ENCODE measurements at regions not wholly inside any gene's neighbourhood (a gene's known extent, or its start where the extent isn't known, plus 50 kb on each side); places are given as distances from the start of the nearest gene placed in this dataset.

DNA sequence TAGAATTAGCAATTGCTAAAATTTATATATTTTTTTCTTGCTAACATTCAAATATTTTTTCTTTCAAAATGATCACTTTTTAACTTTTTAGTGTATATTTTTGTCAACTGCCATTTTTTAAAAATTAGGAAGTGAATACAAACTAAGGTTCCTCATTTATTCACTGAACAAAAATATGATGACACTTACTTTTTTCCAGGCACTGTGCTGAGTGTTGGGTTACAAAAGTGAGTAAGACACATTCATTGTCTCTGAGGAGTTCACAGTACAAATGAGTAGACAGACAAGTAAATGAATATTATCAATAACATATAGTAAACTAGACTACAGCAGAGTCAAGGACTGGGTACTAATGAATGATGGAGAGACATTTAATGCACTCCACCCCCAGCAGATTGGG lies 543.5 kb downstream of the PDHA2 start:
- DNase-seq (no peak), ATAC-seq (no peak)
- H3K4me1 ChIP-seq, result no peaks in the 10 kb centered on the region
- H3K9me3 ChIP-seq, result no peaks in the 10 kb centered on the region
- H3K4me3 ChIP-seq, result no peak overlapping the region
- H3K36me3 ChIP-seq, result no peaks in the 10 kb centered on the region
- no peaks in the 10 kb centered on the region for H3K27me3 ChIP-seq
- H3K27ac ChIP-seq, result no peak overlapping the region
- in situ Hi-C loops (cut with MboI; ENCODE audit: low sequenced_read_pairs in 4 of 4) (no loop called here), intact Hi-C loops (cut with DNase I; ENCODE audit: low total_unique reads) (no loop called here)
- no peak for TF ChIP-seq POLR2A (IDR thresholded peaks at IDR 0.05)
- TF ChIP-seq, protein P1, sequence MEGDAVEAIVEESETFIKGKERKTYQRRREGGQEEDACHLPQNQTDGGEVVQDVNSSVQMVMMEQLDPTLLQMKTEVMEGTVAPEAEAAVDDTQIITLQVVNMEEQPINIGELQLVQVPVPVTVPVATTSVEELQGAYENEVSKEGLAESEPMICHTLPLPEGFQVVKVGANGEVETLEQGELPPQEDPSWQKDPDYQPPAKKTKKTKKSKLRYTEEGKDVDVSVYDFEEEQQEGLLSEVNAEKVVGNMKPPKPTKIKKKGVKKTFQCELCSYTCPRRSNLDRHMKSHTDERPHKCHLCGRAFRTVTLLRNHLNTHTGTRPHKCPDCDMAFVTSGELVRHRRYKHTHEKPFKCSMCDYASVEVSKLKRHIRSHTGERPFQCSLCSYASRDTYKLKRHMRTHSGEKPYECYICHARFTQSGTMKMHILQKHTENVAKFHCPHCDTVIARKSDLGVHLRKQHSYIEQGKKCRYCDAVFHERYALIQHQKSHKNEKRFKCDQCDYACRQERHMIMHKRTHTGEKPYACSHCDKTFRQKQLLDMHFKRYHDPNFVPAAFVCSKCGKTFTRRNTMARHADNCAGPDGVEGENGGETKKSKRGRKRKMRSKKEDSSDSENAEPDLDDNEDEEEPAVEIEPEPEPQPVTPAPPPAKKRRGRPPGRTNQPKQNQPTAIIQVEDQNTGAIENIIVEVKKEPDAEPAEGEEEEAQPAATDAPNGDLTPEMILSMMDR (IDR thresholded peaks at IDR 0.05 in 4 of 5, conservative IDR thresholded peaks at IDR 0.05 in 1 of 5), result no peak

DNA sequence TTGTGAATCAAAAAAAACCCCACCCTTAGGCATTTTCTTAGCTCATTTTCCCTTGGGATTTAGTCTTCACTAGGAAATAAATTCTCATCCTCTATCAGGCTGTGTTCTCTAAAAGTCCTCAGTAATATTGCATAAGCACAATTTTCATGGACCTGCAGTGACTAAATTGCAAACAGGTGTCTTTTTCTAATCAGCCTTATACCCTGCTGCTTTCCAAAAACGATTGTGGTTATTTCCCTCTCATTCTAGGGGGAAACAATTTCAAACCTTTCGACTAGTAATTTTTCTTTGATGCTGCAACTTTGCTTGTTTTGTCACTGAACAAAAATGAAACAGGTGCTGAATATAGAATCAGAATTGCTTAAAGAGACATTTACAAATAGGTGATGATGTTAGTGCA lies 549.9 kb downstream of the PDHA2 start:
- ATAC-seq (no peak), DNase-seq (no peak)
- no peaks in the 10 kb centered on the region for H3K9me3 ChIP-seq
- TF ChIP-seq, protein P1 (IDR thresholded peaks at IDR 0.05 in 4 of 5, conservative IDR thresholded peaks at IDR 0.05 in 1 of 5), result no peak
- TF ChIP-seq POLR2A (IDR thresholded peaks at IDR 0.05), result no peak
- no peaks in the 10 kb centered on the region for H3K36me3 ChIP-seq
- in situ Hi-C loops (cut with MboI; ENCODE audit: low sequenced_read_pairs in 4 of 4), result no loop called here
- no peaks in the 10 kb centered on the region for H3K4me1 ChIP-seq
- no peak overlapping the region for H3K27ac ChIP-seq
- intact Hi-C loops (cut with DNase I; ENCODE audit: low total_unique reads), result no loop called here
- H3K27me3 ChIP-seq, result no peaks in the 10 kb centered on the region
- H3K4me3 ChIP-seq, result no peak overlapping the region

DNA sequence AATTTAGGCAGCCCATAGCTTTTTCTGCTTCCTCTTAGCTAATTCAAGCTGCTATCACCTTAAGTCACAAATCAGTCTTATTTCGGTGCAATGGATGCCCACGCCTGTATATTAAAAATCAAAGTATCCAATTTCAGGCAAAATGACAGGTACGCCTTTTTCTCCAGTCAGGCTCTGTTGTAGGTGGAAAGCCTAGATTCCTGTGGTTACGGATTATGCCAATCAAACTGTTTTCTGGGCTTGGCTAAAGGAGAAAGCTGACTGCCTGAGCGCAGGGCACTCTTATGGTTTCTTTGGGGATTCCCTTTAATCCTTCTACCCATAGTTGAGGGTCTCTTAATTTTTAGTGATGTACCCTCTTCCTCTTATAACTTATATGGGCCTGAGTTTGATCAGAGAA lies 550.5 kb downstream of the PDHA2 start:
- H3K27me3 ChIP-seq, result no peaks in the 10 kb centered on the region
- no peak overlapping the region for H3K4me3 ChIP-seq
- TF ChIP-seq, protein P1 (IDR thresholded peaks at IDR 0.05 in 4 of 5, conservative IDR thresholded peaks at IDR 0.05 in 1 of 5), result no peak
- no peak for TF ChIP-seq POLR2A (IDR thresholded peaks at IDR 0.05)
- no peaks in the 10 kb centered on the region for H3K36me3 ChIP-seq
- no peak overlapping the region for H3K27ac ChIP-seq
- no peaks in the 10 kb centered on the region for H3K9me3 ChIP-seq
- ATAC-seq (no peak), DNase-seq (no peak)
- in situ Hi-C loops (cut with MboI; ENCODE audit: low sequenced_read_pairs in 4 of 4) (no loop called here), intact Hi-C loops (cut with DNase I; ENCODE audit: low total_unique reads) (no loop called here)
- no peaks in the 10 kb centered on the region for H3K4me1 ChIP-seq

DNA sequence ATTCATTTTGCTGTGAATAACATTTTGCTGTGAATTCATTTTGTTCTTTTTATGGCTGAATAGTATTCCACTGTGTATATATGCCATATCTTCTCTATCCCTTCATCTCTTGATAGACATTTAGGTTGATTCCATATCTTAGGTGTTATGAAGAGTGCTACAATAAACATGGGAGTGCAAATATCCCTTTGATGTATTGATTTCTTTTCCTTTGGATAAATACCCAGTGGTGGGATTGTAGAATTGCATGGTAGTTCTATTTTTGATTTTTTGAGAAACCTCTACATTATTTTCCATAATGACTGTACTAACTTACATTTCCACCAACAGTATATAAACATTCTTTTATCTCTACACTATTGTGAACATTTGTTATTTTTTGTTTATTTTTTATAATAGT lies 555.9 kb downstream of the PDHA2 start:
- ATAC-seq (no peak), DNase-seq (no peak)
- intact Hi-C loops (cut with DNase I; ENCODE audit: low total_unique reads) (no loop called here), in situ Hi-C loops (cut with MboI; ENCODE audit: low sequenced_read_pairs in 4 of 4) (no loop called here)
- H3K36me3 ChIP-seq, result no peaks in the 10 kb centered on the region
- H3K4me3 ChIP-seq, result no peak overlapping the region
- no peaks in the 10 kb centered on the region for H3K4me1 ChIP-seq
- H3K27me3 ChIP-seq, result no peaks in the 10 kb centered on the region
- TF ChIP-seq, protein P1 (IDR thresholded peaks at IDR 0.05 in 4 of 5, conservative IDR thresholded peaks at IDR 0.05 in 1 of 5), result no peak
- TF ChIP-seq POLR2A (IDR thresholded peaks at IDR 0.05), result no peak
- H3K27ac ChIP-seq, result no peak overlapping the region
- no peaks in the 10 kb centered on the region for H3K9me3 ChIP-seq

DNA sequence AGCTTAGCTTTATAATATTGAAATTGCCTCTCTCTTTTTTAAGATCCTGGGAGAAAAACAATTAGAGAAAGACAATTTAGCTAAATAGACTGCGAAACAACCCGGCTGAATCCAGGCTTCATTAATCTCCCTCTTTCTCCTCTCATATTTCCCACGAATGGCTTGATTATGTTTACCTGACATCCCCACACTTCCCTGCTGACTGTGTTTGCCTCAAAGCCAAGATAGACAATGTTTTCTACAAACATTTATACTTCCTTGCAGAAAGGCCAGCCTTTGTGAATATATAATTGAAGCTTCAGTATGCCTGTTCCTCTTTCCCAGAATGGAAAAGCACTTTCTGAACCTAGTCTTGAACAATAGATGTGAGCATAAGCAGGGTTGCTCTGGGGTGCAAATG lies 566.8 kb downstream of the PDHA2 start:
- no peaks in the 10 kb centered on the region for H3K36me3 ChIP-seq

More for the DNA sequence above, 566.8 kb downstream of the PDHA2 start:
- intact Hi-C loops (cut with DNase I; ENCODE audit: low total_unique reads), result no loop called here
- in situ Hi-C loops (cut with MboI; ENCODE audit: low sequenced_read_pairs in 4 of 4), result no loop called here
- DNase-seq, result no peak
- Histone ChIP-seq H3K27ac (no peak overlapping the region), H3K4me3 (no peak overlapping the region), H3K4me1 (no peaks in the 10 kb centered on the region), H3K27me3 (no peaks in the 10 kb centered on the region), H3K9me3 (no peaks in the 10 kb centered on the region)
- TF ChIP-seq POLR2A (IDR thresholded peaks at IDR 0.05), result no peak
- TF ChIP-seq, protein P1 (IDR thresholded peaks at IDR 0.05 in 4 of 5, conservative IDR thresholded peaks at IDR 0.05 in 1 of 5), result no peak
- no peak for ATAC-seq
